Osteoblast (primary cell): ENCODE measurements at regions not wholly inside any gene's neighbourhood (a gene's known extent, or its start where the extent isn't known, plus 50 kb on each side); places are given as distances from the start of the nearest gene placed in this dataset.

Experiments
- DNase-seq: peaks from one replicate; pipeline ENCODE4 v3.0.0; 2011; ENCODE audit warnings: low spot score, mixed read lengths; ENCODE audit not compliant: insufficient read length; ENCODE audit errors: missing footprints
- H2AFZ ChIP-seq: 2 replicates; pipeline ENCODE4 v1.6.0; 2011; ENCODE audit warnings: mild to moderate bottlenecking, low read length
- H3K27ac ChIP-seq: 2 replicates; pipeline ENCODE4 v1.5.1; 2011; ENCODE audit warnings: mild to moderate bottlenecking, low read depth, low read length, moderate library complexity
- H3K27me3 ChIP-seq: 2 replicates; pipeline ENCODE4 v1.6.0; 2012; ENCODE audit warnings: mild to moderate bottlenecking, control low read depth, inconsistent platforms, low read length, moderate library complexity; ENCODE audit not compliant: insufficient read depth
- H3K36me3 ChIP-seq: 2 replicates; pipeline ENCODE4 v1.5.1; 2011; ENCODE audit warnings: mild to moderate bottlenecking, low read length, control low read depth, moderate library complexity; ENCODE audit not compliant: insufficient read depth
- H3K4me1 ChIP-seq: 2 replicates; pipeline ENCODE4 v1.5.1; 2011; ENCODE audit warnings: mild to moderate bottlenecking, low read length, control low read depth, moderate library complexity; ENCODE audit not compliant: insufficient read depth
- H3K4me2 ChIP-seq: 2 replicates; pipeline ENCODE4 v1.6.0; 2011; ENCODE audit warnings: mild to moderate bottlenecking, low read length; ENCODE audit not compliant: insufficient read depth
- H3K4me3 ChIP-seq: fragments of 200-600 bp; sonication (generic); 3 replicates; pipeline ENCODE4 v1.5.1; 2012; ENCODE audit warnings: mild to moderate bottlenecking, low read length, inconsistent platforms; ENCODE audit not compliant: insufficient read depth
- H3K79me2 ChIP-seq: 2 replicates; pipeline ENCODE4 v1.6.0; 2012; ENCODE audit warnings: mild to moderate bottlenecking, low read length, control low read depth, inconsistent platforms; ENCODE audit not compliant: insufficient read depth
- H3K9me3 ChIP-seq: 2 replicates; pipeline ENCODE4 v1.5.1; 2011; ENCODE audit warnings: low read depth, low read length, control low read depth
- H4K20me1 ChIP-seq: 2 replicates; pipeline ENCODE4 v1.6.0; 2012; ENCODE audit warnings: mild to moderate bottlenecking, low read length, control low read depth; ENCODE audit not compliant: insufficient read depth
- TF ChIP-seq, protein P1 (sequence below): IDR thresholded peaks from 2 replicates; pipeline ENCODE4 v1.5.1; 2011; ENCODE audit warnings: mild to moderate bottlenecking, low read depth, low read length, moderate library complexity; ENCODE audit errors: extremely low read depth

GRCh38 chr9:81411961-81412360 is 277.4 kb downstream of the TLE1 start:
- no peaks in the 10 kb centered on the region for H3K27me3 ChIP-seq
- peaks cover 10% of the 10 kb centered on the region for H3K4me1 ChIP-seq
- no peak overlapping the region for H3K4me3 ChIP-seq
- no peak overlapping the region for H2AFZ ChIP-seq
- DNase-seq, result no peak
- H3K79me2 ChIP-seq, result no peaks in the 10 kb centered on the region
- no peak overlapping the region for H3K4me2 ChIP-seq
- H3K27ac ChIP-seq, result no peak overlapping the region
- no peaks in the 10 kb centered on the region for H3K36me3 ChIP-seq
- TF ChIP-seq, protein P1, sequence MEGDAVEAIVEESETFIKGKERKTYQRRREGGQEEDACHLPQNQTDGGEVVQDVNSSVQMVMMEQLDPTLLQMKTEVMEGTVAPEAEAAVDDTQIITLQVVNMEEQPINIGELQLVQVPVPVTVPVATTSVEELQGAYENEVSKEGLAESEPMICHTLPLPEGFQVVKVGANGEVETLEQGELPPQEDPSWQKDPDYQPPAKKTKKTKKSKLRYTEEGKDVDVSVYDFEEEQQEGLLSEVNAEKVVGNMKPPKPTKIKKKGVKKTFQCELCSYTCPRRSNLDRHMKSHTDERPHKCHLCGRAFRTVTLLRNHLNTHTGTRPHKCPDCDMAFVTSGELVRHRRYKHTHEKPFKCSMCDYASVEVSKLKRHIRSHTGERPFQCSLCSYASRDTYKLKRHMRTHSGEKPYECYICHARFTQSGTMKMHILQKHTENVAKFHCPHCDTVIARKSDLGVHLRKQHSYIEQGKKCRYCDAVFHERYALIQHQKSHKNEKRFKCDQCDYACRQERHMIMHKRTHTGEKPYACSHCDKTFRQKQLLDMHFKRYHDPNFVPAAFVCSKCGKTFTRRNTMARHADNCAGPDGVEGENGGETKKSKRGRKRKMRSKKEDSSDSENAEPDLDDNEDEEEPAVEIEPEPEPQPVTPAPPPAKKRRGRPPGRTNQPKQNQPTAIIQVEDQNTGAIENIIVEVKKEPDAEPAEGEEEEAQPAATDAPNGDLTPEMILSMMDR, result no peak
- H3K9me3 ChIP-seq, result no peaks in the 10 kb centered on the region
- no peaks in the 10 kb centered on the region for H4K20me1 ChIP-seq

GRCh38 chr9:81410201-81410600 is 279.1 kb downstream of the TLE1 start:
- peak overlapping the region; percentile 60 for H3K4me3 ChIP-seq
- H3K4me1 ChIP-seq, result peaks cover 10% of the 10 kb centered on the region
- DNase-seq, result peak; percentile 37
- TF ChIP-seq, protein P1, result no peak
- H3K79me2 ChIP-seq, result no peaks in the 10 kb centered on the region
- no peaks in the 10 kb centered on the region for H3K27me3 ChIP-seq
- peak overlapping the region; percentile 71 for H2AFZ ChIP-seq
- no peaks in the 10 kb centered on the region for H4K20me1 ChIP-seq
- peak overlapping the region; percentile 72 for H3K27ac ChIP-seq
- H3K4me2 ChIP-seq, result peak overlapping the region; percentile 84
- no peaks in the 10 kb centered on the region for H3K36me3 ChIP-seq
- no peaks in the 10 kb centered on the region for H3K9me3 ChIP-seq

- Histone ChIP-seq H3K36me3 (no peaks in the 10 kb centered on the region), H3K4me1 (peaks cover 10% of the 10 kb centered on the region), H3K27me3 (no peaks in the 10 kb centered on the region), H3K79me2 (no peaks in the 10 kb centered on the region), H3K9me3 (no peaks in the 10 kb centered on the region), H3K4me2 (no peak overlapping the region), H2AFZ (no peak overlapping the region), H3K27ac (no peak overlapping the region), H4K20me1 (no peaks in the 10 kb centered on the region), H3K4me3 (no peak overlapping the region)
- TF ChIP-seq, protein P1, result no peak
- DNase-seq, result no peak
Measured at GRCh38 chr9:81408951-81409350, 280.4 kb downstream of the TLE1 start.

- Histone ChIP-seq H3K4me1 (peaks cover 5% of the 10 kb centered on the region), H3K27me3 (no peaks in the 10 kb centered on the region), H3K36me3 (no peaks in the 10 kb centered on the region), H3K4me3 (no peak overlapping the region), H4K20me1 (no peaks in the 10 kb centered on the region), H3K9me3 (no peaks in the 10 kb centered on the region), H2AFZ (no peak overlapping the region), H3K27ac (no peak overlapping the region), H3K79me2 (no peaks in the 10 kb centered on the region), H3K4me2 (no peak overlapping the region)
- TF ChIP-seq, protein P1, result no peak
- DNase-seq, result no peak
Measured at GRCh38 chr9:81404931-81405598, 284.3 kb downstream of the TLE1 start.
